Common myeloid progenitor, CD34-positive (primary cell): ENCODE measurements at regions not wholly inside any gene's neighbourhood (a gene's known extent, or its start where the extent isn't known, plus 50 kb on each side); places are given as distances from the start of the nearest gene placed in this dataset.
A peak's percentile ranks its signal among the peaks of the same experiment; 100 is the strongest.

Experiments
- CTCF ChIA-PET: fragments of 350-600 bp; sonication (Branson Sonifier 250); formaldehyde crosslinking; loops from one replicate; lab custom pipeline; 2021; ENCODE audit warnings: antibody characterized with exemption; lab: Charles Lee
- POLR2A ChIA-PET: fragments of 350-600 bp; sonication (Branson Sonifier 250); formaldehyde crosslinking; loops from one replicate; lab custom pipeline; 2021; ENCODE audit warnings: antibody characterized with exemption; lab: Charles Lee
- DNase-seq, 3 donors: peaks; one replicate each; pipeline versions ENCODE4 v3.0.0 to v3.0.0-alpha.2; 2013
- H3K27ac ChIP-seq, 2 experiments: 1 replicate in 1 of 2; 2 replicates in 1 of 2; pipeline ENCODE4 v1.7.0; 2013; ENCODE audit warnings: inconsistent platforms in 2 of 2, low read length in 2 of 2, mild to moderate bottlenecking in 2 of 2, low read depth in 1 of 2, moderate library complexity in 1 of 2; ENCODE audit not compliant: severe bottlenecking in 2 of 2, insufficient read depth in 1 of 2, poor library complexity in 1 of 2
- H3K27me3 ChIP-seq, 5 experiments: replicated peaks in 2 of 5; 1 replicate in 3 of 5; 2 replicates in 2 of 5; pipeline versions ENCODE4 v1.6.1 to v1.7.0; 2013; ENCODE audit warnings: low read length in 4 of 5, mild to moderate bottlenecking in 2 of 5, moderate library complexity in 2 of 5, inconsistent platforms in 1 of 5; ENCODE audit not compliant: insufficient read depth in 5 of 5, control insufficient read depth in 4 of 5
- H3K36me3 ChIP-seq, 4 experiments: 1 replicate in 2 of 4; 2 replicates in 2 of 4; pipeline versions ENCODE4 v1.6.1 to v1.7.0; 2013; ENCODE audit warnings: low read length in 3 of 4, control low read depth in 1 of 4, mild to moderate bottlenecking in 1 of 4; ENCODE audit not compliant: control insufficient read depth in 4 of 4, insufficient read depth in 4 of 4
- H3K4me1 ChIP-seq, 4 experiments: 1 replicate in 3 of 4; 2 replicates in 1 of 4; pipeline versions ENCODE4 v1.6.1 to v1.7.1; 2013; ENCODE audit warnings: low read length in 3 of 4, mild to moderate bottlenecking in 3 of 4, control low read depth in 1 of 4, inconsistent platforms in 1 of 4, moderate library complexity in 1 of 4; ENCODE audit not compliant: control insufficient read depth in 4 of 4, insufficient read depth in 4 of 4; ENCODE audit errors: control extremely low read depth in 1 of 4
- H3K4me3 ChIP-seq, 7 experiments: 1 replicate in 4 of 7; 2 replicates in 3 of 7; pipeline versions ENCODE4 v1.5.1 to v1.7.0; 2013; ENCODE audit warnings: mild to moderate bottlenecking in 7 of 7, low read length in 6 of 7, moderate library complexity in 6 of 7, inconsistent platforms in 2 of 7, low read depth in 2 of 7, control low read depth in 1 of 7; ENCODE audit not compliant: insufficient read depth in 4 of 7, control insufficient read depth in 1 of 7; ENCODE audit errors: extremely low read depth in 1 of 7
- H3K9me3 ChIP-seq, 5 experiments: 1 replicate in 4 of 5; 2 replicates in 1 of 5; pipeline versions ENCODE4 v1.6.1 to v1.7.1; 2013; ENCODE audit warnings: low read length in 4 of 5, mild to moderate bottlenecking in 2 of 5, inconsistent platforms in 1 of 5, low read depth in 1 of 5, moderate library complexity in 1 of 5; ENCODE audit not compliant: control insufficient read depth in 4 of 5, insufficient read depth in 2 of 5; ENCODE audit errors: control extremely low read depth in 1 of 5
- WGBS: methylation state at CpG from one replicate; pipeline ENCODE4 v1.1.5; 2013; ENCODE audit not compliant: insufficient coverage; 5-methylcytosine and 5-hydroxymethylcytosine counted together

DNA sequence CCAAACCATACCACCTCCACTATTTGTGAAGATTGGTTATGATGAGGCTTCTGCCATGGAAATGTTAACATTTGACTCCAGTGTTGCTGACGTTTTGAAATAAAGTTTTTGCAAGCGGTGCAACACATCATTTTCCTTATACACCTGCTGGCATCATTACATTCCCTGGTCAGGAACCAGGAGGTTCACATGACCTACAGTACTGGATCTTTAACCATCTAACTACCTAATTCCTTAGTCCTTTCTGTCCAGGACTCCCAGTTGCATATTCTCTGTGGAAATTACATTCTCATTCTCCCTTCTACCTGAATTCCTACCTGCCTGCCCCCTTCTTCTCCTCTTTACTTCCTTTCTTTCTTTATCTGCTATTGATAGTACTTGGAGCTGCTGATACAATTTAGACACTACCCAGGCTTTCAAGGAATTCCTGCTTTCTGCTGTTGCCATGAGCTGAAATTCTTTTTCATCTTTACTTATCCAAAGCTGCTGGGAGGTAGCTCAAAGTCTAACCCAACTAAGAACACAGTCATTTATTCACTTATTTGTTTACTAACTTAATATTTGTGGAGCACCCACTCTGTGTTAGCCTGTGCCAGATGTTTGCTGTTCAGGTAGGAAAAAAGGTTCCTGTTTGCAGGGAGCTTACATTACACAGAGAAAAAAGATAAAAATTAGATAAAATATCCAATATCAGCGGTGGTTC lies 144.2 kb downstream of the EDEM1 start:
- H3K27me3 ChIP-seq = no peaks in the 10 kb centered on the region
- no peaks in the 10 kb centered on the region for H3K36me3 ChIP-seq
- H3K27ac ChIP-seq = no peak overlapping the region
- no peak for DNase-seq
- ChIA-PET CTCF (no interaction called here), POLR2A (interaction anchor here (1.1 kb wide), 1 partner anchor 20 kb away, joined by 3 read pairs; no protein-coding TSS in a partner anchor)
- H3K9me3 ChIP-seq = no peaks in the 10 kb centered on the region
- H3K4me3 ChIP-seq = no peak overlapping the region
- no peaks in the 10 kb centered on the region for H3K4me1 ChIP-seq
- WGBS = 100% methylated on average over 3 of the region's 3 CpGs

GRCh38 chr3:5332270-5332956 lies 144.9 kb downstream of the EDEM1 start:
- no peak overlapping the region for H3K4me3 ChIP-seq
- no peaks in the 10 kb centered on the region for H3K9me3 ChIP-seq
- H3K4me1 ChIP-seq = no peaks in the 10 kb centered on the region
- POLR2A ChIA-PET = interaction anchor here (1.1 kb wide), 1 partner anchor 20 kb away, joined by 3 read pairs; no protein-coding TSS in a partner anchor
- CTCF ChIA-PET = no interaction called here
- no peak for DNase-seq
- H3K36me3 ChIP-seq = no peaks in the 10 kb centered on the region
- H3K27ac ChIP-seq = no peak overlapping the region
- no peaks in the 10 kb centered on the region for H3K27me3 ChIP-seq
- no CpG with 5 or more reads among the region's 3 CpGs for WGBS

GRCh38 chr3:5339967-5340535 lies 152.5 kb downstream of the EDEM1 start:
- no peak for DNase-seq
- no peaks in the 10 kb centered on the region for H3K27me3 ChIP-seq
- ChIA-PET CTCF (no interaction called here), POLR2A (no interaction called here)
- H3K36me3 ChIP-seq = no peaks in the 10 kb centered on the region
- H3K9me3 ChIP-seq = no peaks in the 10 kb centered on the region
- no peaks in the 10 kb centered on the region for H3K4me1 ChIP-seq
- 95% methylated on average over 7 of the region's 8 CpGs for WGBS
- no peak overlapping the region for H3K27ac ChIP-seq
- no peak overlapping the region for H3K4me3 ChIP-seq

DNA sequence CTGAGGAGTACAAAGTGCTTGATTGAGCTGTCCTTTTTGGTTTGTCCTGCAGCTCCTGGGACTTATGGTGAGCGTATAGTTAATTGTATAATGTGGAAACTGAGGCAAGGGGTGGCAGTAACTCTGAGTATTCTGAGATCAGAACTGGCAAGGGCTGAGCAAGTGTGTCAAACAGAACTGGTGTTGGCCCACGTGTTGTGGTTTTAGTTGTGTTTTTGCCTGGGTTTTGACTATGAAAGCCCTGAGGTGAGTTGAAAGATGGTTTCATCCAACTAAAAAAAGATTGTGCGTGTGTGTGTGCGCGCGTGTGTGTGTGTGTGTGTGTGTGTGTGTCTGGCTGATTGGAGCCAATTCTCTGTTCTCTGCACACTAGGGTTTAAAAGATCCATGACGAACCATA lies 154.1 kb downstream of the EDEM1 start:
- POLR2A ChIA-PET = no interaction called here
- 94% methylated on average over 6 of the region's 7 CpGs for whole genome bisulfite sequencing
- Histone ChIP-seq H3K9me3 (no peaks in the 10 kb centered on the region), H3K27me3 (no peaks in the 10 kb centered on the region), H3K36me3 (no peaks in the 10 kb centered on the region), H3K4me1 (no peaks in the 10 kb centered on the region), H3K4me3 (no peak overlapping the region), H3K27ac (no peak overlapping the region)
- DNase-seq = no peak
- CTCF ChIA-PET = no interaction called here

DNA sequence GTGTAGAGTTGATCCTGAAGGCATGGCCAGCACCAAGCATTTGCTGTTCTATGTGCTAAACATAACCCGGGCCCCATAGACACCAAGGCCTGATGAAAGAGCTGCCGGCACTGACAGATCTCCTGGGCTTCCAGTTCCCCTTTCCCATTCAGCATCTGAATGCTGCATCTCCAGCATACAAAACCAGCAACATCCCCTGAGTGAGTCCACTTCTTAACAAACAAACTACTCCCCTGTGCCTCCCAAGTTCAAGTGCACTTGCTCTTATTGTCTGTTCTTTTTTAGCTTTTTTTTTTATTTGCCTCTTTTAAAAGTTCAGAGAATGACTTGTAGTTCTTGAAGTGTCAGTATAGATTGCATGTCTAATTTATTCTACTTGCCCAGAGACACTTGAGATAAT lies 156.0 kb downstream of the EDEM1 start:
- Histone ChIP-seq H3K4me1 (no peaks in the 10 kb centered on the region), H3K27ac (no peak overlapping the region), H3K36me3 (no peaks in the 10 kb centered on the region), H3K27me3 (no peaks in the 10 kb centered on the region), H3K4me3 (no peak overlapping the region), H3K9me3 (no peaks in the 10 kb centered on the region)
- DNase-seq = peak in 2 of 3 donors; percentile 1 to 12
- ChIA-PET CTCF (no interaction called here), POLR2A (no interaction called here)
- WGBS = 50% methylated on average over 2 of the region's 2 CpGs

DNA sequence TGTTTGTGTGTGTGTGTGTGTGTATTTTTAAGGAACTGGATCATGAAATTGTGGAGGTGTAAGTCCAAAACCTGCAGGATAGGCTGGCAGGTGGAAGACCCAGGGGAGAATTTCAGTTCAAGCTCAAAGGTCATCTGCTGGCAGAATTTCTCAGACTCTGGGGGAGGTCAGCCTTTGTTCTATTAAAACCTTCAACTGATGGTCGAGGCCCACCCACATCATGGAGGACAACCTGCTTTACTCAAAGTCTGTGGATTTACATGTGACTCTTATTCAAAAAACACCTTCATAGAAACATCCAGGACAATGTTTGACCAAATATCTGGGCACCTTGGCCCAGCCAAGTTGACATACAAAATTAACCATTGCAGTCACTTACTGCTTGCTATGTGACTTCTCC lies 157.2 kb downstream of the EDEM1 start:
- CTCF ChIA-PET = no interaction called here
- DNase-seq = no peak
- no peaks in the 10 kb centered on the region for H3K4me1 ChIP-seq
- H3K36me3 ChIP-seq = no peaks in the 10 kb centered on the region
- H3K4me3 ChIP-seq = no peak overlapping the region
- H3K27ac ChIP-seq = no peak overlapping the region
- WGBS = no CpG with 5 or more reads among the region's 1 CpG
- no peaks in the 10 kb centered on the region for H3K27me3 ChIP-seq
- POLR2A ChIA-PET = no interaction called here
- H3K9me3 ChIP-seq = peaks cover 0 to 6% (median 0%) of the 10 kb centered on the region in 5 experiments

- Histone ChIP-seq H3K4me3 (no peak overlapping the region), H3K27me3 (no peaks in the 10 kb centered on the region), H3K4me1 (no peaks in the 10 kb centered on the region), H3K9me3 (peaks cover 0 to 6% (median 0%) of the 10 kb centered on the region in 5 experiments), H3K36me3 (no peaks in the 10 kb centered on the region), H3K27ac (no peak overlapping the region)
- CTCF ChIA-PET = interaction anchor here (0.6 kb wide), 1 partner anchor 73 kb away, joined by 3 read pairs; no protein-coding TSS in a partner anchor
- no peak for DNase-seq
- POLR2A ChIA-PET = no interaction called here
Observed at GRCh38 chr3:5347486-5347885, 160.0 kb downstream of the EDEM1 start.
